HG03342 (cell line): ENCODE measurements at regions not wholly inside any gene's neighbourhood (a gene's known extent, or its start where the extent isn't known, plus 50 kb on each side); places are given as distances from the start of the nearest gene placed in this dataset.
"Not testable (repeated sequence)": the region's sequence is repeated elsewhere in the genome, so short reads cannot be mapped to it uniquely, and the experiment has no call there.

Experiments
- ATAC-seq: cut with Tn5 transposase; IDR thresholded peaks from one replicate; pipeline ENCODE4 v1.9.1; 2021; ENCODE audit warnings: mild to moderate bottlenecking, moderate library complexity; ENCODE audit not compliant: unreplicated experiment

- no peak for ATAC-seq
Observed at GRCh38 chr5:15384581-15384980, 115.4 kb upstream of the FBXL7 start.

GRCh38 chr5:15384176-15384575 lies 115.8 kb upstream of the FBXL7 start:
- ATAC-seq = no peak

- no peak for ATAC-seq
Observed at GRCh38 chr5:15383469-15383868, 116.5 kb upstream of the FBXL7 start.

GRCh38 chr5:15383021-15383420 lies 117.0 kb upstream of the FBXL7 start:
- no peak for ATAC-seq

GRCh38 chr5:15377573-15378340 lies 122.2 kb upstream of the FBXL7 start:
- no peak for ATAC-seq

GRCh38 chr5:15376803-15377202 lies 123.2 kb upstream of the FBXL7 start:
- ATAC-seq = no peak

GRCh38 chr5:15376088-15376487 lies 123.9 kb upstream of the FBXL7 start:
- ATAC-seq = no peak

- no peak for ATAC-seq
Observed at GRCh38 chr5:15375559-15375958, 124.4 kb upstream of the FBXL7 start.

GRCh38 chr5:15374886-15375285 lies 125.1 kb upstream of the FBXL7 start:
- ATAC-seq = no peak

GRCh38 chr5:15373151-15373550 lies 126.8 kb upstream of the FBXL7 start:
- no peak for ATAC-seq

- no peak for ATAC-seq
Observed at GRCh38 chr5:15371184-15371583, 128.8 kb upstream of the FBXL7 start.

GRCh38 chr5:15368835-15369234 lies 131.1 kb upstream of the FBXL7 start:
- ATAC-seq = no peak

GRCh38 chr5:15367489-15367888 lies 132.5 kb upstream of the FBXL7 start:
- no peak for ATAC-seq

GRCh38 chr5:15366676-15367391 lies 133.1 kb upstream of the FBXL7 start:
- no peak for ATAC-seq

GRCh38 chr5:15365070-15365469 lies 134.9 kb upstream of the FBXL7 start:
- no peak for ATAC-seq

GRCh38 chr5:15363601-15364000 lies 136.4 kb upstream of the FBXL7 start:
- ATAC-seq = no peak

- not testable (repeated sequence) for ATAC-seq
Observed at GRCh38 chr5:15357092-15357453, 142.9 kb upstream of the FBXL7 start.

GRCh38 chr5:15356308-15357091 lies 143.5 kb upstream of the FBXL7 start:
- not testable (repeated sequence) for ATAC-seq

GRCh38 chr5:15354021-15354420 lies 146.0 kb upstream of the FBXL7 start:
- ATAC-seq = no peak

GRCh38 chr5:15353086-15353645 lies 146.8 kb upstream of the FBXL7 start:
- ATAC-seq = no peak

GRCh38 chr5:15350614-15351013 lies 149.4 kb upstream of the FBXL7 start:
- ATAC-seq = no peak
